ENCODE measurements at regions not wholly inside any gene's neighbourhood (a gene's known extent, or its start where the extent isn't known, plus 50 kb on each side); places are given as distances from the start of the nearest gene placed in this dataset.

- Histone ChIP-seq H3K9ac (replicated peaks; ENCODE audit: extremely low read depth, insufficient read depth, low read length) (no peak overlapping the region), H4K20me1 (replicated peaks; ENCODE audit: control insufficient read depth, extremely low read depth, insufficient read depth, low read length) (no peaks in the 10 kb centered on the region), H3K36me3 (ENCODE audit: control insufficient read depth in 2 of 2, extremely low read depth in 1 of 2, insufficient read depth in 2 of 2, low read length in 2 of 2) (no peaks in the 10 kb centered on the region), H3K4me2 (ENCODE audit: insufficient read depth, low read length) (no peak overlapping the region), H3K79me2 (ENCODE audit: control insufficient read depth, insufficient read depth, low read length) (no peaks in the 10 kb centered on the region), H3K9me3 (replicated peaks; ENCODE audit: control insufficient read depth, insufficient read depth, low read length) (no peaks in the 10 kb centered on the region), H3K9me1 (replicated peaks; ENCODE audit: control insufficient read depth, extremely low read depth, insufficient read depth, low read length) (no peaks in the 10 kb centered on the region), H3K4me1 (ENCODE audit: control insufficient read depth, extremely low read depth, insufficient read depth, low read length) (peaks cover 2% of the 10 kb centered on the region), H3K4me3 (replicated peaks in 1 of 3; ENCODE audit: insufficient read depth in 1 of 3, low read depth in 1 of 3, low read length in 3 of 3) (no peak overlapping the region), H3K27me3 (ENCODE audit: control insufficient read depth in 2 of 2, insufficient read depth in 2 of 2, low read length in 2 of 2) (no peaks in the 10 kb centered on the region), H3K27ac (ENCODE audit: insufficient read depth, low read depth, low read length) (no peak overlapping the region), H2AFZ (ENCODE audit: low read depth, low read length) (no peak overlapping the region)
- TF ChIP-seq POLR2A (IDR thresholded peaks at IDR 0.05; ENCODE audit: low read depth, low read length) = no peak
- no peak for TF ChIP-seq GATA2 (IDR thresholded peaks at IDR 0.05; ENCODE audit: insufficient read depth, insufficient read length, low read depth, low read length)
- TF ChIP-seq POLR2AphosphoS5 (IDR thresholded peaks at IDR 0.05; ENCODE audit: insufficient read depth, low read depth, low read length) = no peak
- no peak for TF ChIP-seq MYC (IDR thresholded peaks at IDR 0.05; ENCODE audit: low read depth, low read length)
- no peak for TF ChIP-seq JUN (IDR thresholded peaks at IDR 0.05; ENCODE audit: borderline replicate concordance, insufficient read depth, insufficient read length, low read depth)
- no peak for TF ChIP-seq FOS (IDR thresholded peaks at IDR 0.05; ENCODE audit: borderline replicate concordance, insufficient read depth, low read length)
- no peak for TF ChIP-seq EZH2 (IDR thresholded peaks at IDR 0.05; ENCODE audit: borderline replicate concordance, low read depth, low read length, severe bottlenecking)
- TF ChIP-seq CTCF (IDR thresholded peaks at IDR 0.05; ENCODE audit: extremely low read depth in 1 of 2, insufficient read depth in 1 of 2, low read depth in 1 of 2, low read length in 2 of 2) = no peak
- TF ChIP-seq MAX (IDR thresholded peaks at IDR 0.05; ENCODE audit: insufficient read depth, insufficient read length) = no peak
- CTCF ChIA-PET = interaction anchor here (1.1 to 1.3 kb wide), 2 partner anchors 10 to 233 kb away, joined by 3 read pairs; no protein-coding TSS in a partner anchor
- POLR2A ChIA-PET = no interaction called here
- no peak for FAIRE-seq
- dilution Hi-C loops (cut with MboI; ENCODE audit: extremely low pct_ligation_motif_present, low sequenced_read_pairs) = no loop called here
- intact Hi-C loops (cut with micrococcal nuclease) = no loop called here
- no peak for DNase-seq (ENCODE audit: low read depth, low spot score)
- no TSS peak for BruUV-seq (replicated peaks)
These were observed 231.3 kb upstream of the MARCKS start for GRCh38 chr6:113625850-113626249.

All from endothelial cell of umbilical vein (primary cell).